Tibial nerve (tissue), 4 donors: ENCODE measurements at regions not wholly inside any gene's neighbourhood (a gene's known extent, or its start where the extent isn't known, plus 50 kb on each side); places are given as distances from the start of the nearest gene placed in this dataset.

Source experiments
- DNase-seq, 2 donors: peaks; one replicate each; pipeline ENCODE4 v3.0.0-alpha.2; 2019; ENCODE audit warnings: low spot score in 2 of 2
- H3K27ac ChIP-seq, 4 donors: fragments of 200-600 bp; sonication (generic) in 3 of 4; one replicate each; pipeline ENCODE4 v1.5.1; 2017 to 2019; ENCODE audit warnings: mild to moderate bottlenecking in 1 of 4
- H3K27me3 ChIP-seq, 2 donors: fragments of 200-600 bp; sonication (generic) in 1 of 2; one replicate each; pipeline versions ENCODE4 v1.5.1 to v1.6.0; 2017 to 2019
- H3K36me3 ChIP-seq, 3 donors: fragments of 200-600 bp; sonication (generic); one replicate each; pipeline ENCODE4 v1.5.1; 2018 to 2019
- H3K4me1 ChIP-seq, 4 donors: fragments of 200-600 bp; sonication (generic) in 3 of 4; one replicate each; pipeline ENCODE4 v1.5.1; 2017 to 2019
- H3K4me3 ChIP-seq, 4 donors: fragments of 200-600 bp; sonication (generic) in 3 of 4; one replicate each; pipeline ENCODE4 v1.5.1; 2017 to 2019; ENCODE audit warnings: mild to moderate bottlenecking in 1 of 4, moderate library complexity in 1 of 4
- H3K9me3 ChIP-seq, 4 donors: fragments of 200-600 bp; sonication (generic) in 3 of 4; one replicate each; pipeline ENCODE4 v1.5.1; 2017 to 2019
- EP300 ChIP-seq, 2 donors: sonication (generic); formaldehyde crosslinking; IDR thresholded peaks; one replicate each; pipeline ENCODE4 v1.6.1; 2017; ENCODE audit warnings: antibody characterized with exemption in 2 of 2, mild to moderate bottlenecking in 1 of 2
- POLR2A ChIP-seq, 2 donors: fragments of 450-650 bp; IDR thresholded peaks; one replicate each; pipeline ENCODE4 v1.6.1; 2017; ENCODE audit warnings: antibody characterized with exemption in 2 of 2, mild to moderate bottlenecking in 2 of 2, moderate library complexity in 2 of 2
- WGBS, 2 donors: methylation state at CpG; one replicate each; pipeline ENCODE4 v1.1.5; 2018; 5-methylcytosine and 5-hydroxymethylcytosine counted together
- TF ChIP-seq, protein P1 (sequence below), 5 experiments: fragments of 200-600 bp in 3 of 5; fragments of 450-650 bp in 2 of 5; sonication (generic) in 3 of 5; IDR thresholded peaks; one replicate each; pipeline ENCODE4 v1.5.1; 2016 to 2019; ENCODE audit warnings: antibody characterized with exemption in 5 of 5, mild to moderate bottlenecking in 3 of 5, moderate library complexity in 2 of 5

DNA sequence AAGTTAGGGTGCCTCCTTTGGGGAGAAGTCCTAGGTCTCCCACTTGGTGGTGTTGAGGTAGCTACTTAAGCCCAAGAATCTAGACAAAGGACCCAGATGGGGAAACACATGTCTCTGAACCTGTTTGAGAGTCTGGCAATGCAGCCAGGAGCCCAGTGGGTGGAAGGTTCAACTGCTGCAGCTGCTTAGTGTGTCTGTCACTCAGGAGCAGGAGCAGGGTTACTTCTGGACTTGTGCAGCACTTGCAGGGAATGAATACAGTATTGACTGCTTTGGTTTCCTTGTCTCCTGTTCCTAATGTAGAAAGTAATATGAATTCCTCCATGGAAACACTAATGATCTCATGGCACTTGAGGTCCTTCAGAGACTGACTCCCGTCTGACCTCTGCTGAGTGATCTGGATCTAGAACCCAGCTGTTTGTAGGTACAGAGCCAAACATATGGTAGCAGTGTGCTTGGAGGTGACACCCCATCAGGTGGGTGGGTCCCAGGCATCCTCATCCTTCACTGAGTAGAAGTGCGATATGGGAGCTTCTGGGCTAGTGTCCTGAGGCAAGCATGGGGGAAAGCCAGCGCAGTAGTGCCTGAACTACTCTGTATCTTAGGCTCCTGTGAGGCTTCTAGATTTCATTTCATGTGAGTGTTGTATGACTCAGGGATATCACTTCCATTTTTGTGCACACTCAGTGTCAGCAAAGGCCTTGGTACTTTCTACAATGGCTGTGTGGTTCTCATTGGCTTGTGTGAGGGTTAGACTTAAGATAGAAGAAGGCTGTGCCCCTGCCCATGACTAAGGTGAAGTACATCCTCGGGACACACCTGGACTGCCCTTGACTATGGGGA is 85.0 kb upstream of the WDR1 start:
- H3K27ac ChIP-seq: no peak overlapping the region
- 73 to 91% methylated on average over 4 of the region's 4 CpGs for WGBS, 2 donors
- TF ChIP-seq, protein P1, sequence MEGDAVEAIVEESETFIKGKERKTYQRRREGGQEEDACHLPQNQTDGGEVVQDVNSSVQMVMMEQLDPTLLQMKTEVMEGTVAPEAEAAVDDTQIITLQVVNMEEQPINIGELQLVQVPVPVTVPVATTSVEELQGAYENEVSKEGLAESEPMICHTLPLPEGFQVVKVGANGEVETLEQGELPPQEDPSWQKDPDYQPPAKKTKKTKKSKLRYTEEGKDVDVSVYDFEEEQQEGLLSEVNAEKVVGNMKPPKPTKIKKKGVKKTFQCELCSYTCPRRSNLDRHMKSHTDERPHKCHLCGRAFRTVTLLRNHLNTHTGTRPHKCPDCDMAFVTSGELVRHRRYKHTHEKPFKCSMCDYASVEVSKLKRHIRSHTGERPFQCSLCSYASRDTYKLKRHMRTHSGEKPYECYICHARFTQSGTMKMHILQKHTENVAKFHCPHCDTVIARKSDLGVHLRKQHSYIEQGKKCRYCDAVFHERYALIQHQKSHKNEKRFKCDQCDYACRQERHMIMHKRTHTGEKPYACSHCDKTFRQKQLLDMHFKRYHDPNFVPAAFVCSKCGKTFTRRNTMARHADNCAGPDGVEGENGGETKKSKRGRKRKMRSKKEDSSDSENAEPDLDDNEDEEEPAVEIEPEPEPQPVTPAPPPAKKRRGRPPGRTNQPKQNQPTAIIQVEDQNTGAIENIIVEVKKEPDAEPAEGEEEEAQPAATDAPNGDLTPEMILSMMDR (IDR thresholded peaks at IDR 0.05): no peak
- no peak for TF ChIP-seq POLR2A (IDR thresholded peaks at IDR 0.05)
- no peak for TF ChIP-seq EP300 (IDR thresholded peaks at IDR 0.05)
- no peaks in the 10 kb centered on the region for H3K9me3 ChIP-seq
- H3K27me3 ChIP-seq: no peaks in the 10 kb centered on the region
- no peaks in the 10 kb centered on the region for H3K4me1 ChIP-seq
- H3K4me3 ChIP-seq: no peak overlapping the region
- no peak for DNase-seq
- no peaks in the 10 kb centered on the region for H3K36me3 ChIP-seq

DNA sequence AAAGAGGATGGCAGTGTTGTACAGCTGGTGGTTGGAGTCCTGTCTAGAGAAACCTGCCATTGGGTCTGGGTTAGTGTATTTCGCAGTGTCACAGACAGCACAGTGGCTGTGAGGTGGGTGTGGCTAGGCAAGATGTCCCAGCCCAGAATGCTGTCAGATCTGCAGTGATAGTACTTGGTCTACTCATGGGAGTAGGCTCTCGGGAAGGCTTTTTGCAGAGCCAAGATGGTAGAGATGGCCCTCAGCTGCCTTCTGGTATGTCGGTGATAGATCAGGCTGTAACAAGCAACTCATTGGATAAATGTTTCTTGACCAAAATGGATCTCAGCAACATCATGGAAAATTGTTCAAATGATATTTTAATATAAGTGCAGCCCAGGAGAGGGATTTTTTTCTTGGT is 84.3 kb upstream of the WDR1 start:
- Histone ChIP-seq H3K36me3 (no peaks in the 10 kb centered on the region), H3K4me3 (no peak overlapping the region), H3K27ac (no peak overlapping the region), H3K27me3 (no peaks in the 10 kb centered on the region), H3K9me3 (no peaks in the 10 kb centered on the region), H3K4me1 (no peaks in the 10 kb centered on the region)
- WGBS, 2 donors: 62 to 89% methylated on average over 3 of the region's 3 CpGs
- TF ChIP-seq, protein P1 (IDR thresholded peaks at IDR 0.05): no peak
- no peak for TF ChIP-seq EP300 (IDR thresholded peaks at IDR 0.05)
- no peak for TF ChIP-seq POLR2A (IDR thresholded peaks at IDR 0.05)
- DNase-seq: no peak

DNA sequence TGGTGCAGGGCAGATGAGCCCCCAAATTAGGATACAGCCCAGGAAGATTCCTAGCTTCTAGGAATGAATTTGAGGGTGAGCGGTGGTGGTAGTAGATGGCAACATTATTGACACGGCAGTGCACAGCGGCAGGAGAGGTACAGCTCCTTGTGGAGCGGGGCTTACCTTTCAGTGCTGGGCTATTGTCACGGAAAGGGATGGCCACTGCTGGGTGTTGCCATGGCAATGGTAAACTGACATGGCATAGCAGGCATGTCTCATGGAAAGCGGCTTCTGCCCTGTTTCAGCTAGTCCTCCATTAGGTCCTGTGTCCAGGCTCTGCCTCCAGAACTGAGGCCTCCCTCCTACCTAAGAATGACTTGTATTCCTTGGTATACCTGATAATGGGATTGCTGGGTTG is 81.8 kb upstream of the WDR1 start:
- 59 to 81% methylated on average over 6 of the region's 6 CpGs for WGBS, 2 donors

DNA sequence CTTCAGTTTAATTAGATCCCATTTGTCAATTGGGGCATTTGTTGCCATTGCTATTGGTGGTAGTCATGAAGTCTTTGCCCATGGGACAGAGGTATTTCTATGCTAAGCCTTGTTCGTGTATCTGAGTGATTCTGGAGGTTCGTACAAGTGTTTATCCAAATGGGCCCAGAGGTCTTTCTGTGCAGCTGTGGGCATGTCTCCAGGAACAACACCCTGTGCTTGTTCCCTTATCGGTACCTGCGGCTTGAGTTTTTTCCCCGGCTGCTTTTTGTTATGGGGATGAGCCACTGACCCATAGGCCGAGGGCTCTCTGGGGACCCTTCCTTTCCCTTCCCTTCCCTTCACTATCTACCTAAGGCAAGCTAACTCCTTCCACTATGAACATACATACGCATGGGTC is 81.4 kb upstream of the WDR1 start:
- 84 to 86% methylated on average over 7 of the region's 7 CpGs for WGBS, 2 donors
- no peaks in the 10 kb centered on the region for H3K4me1 ChIP-seq
- no peak overlapping the region for H3K4me3 ChIP-seq
- no peaks in the 10 kb centered on the region for H3K9me3 ChIP-seq
- no peaks in the 10 kb centered on the region for H3K27me3 ChIP-seq
- TF ChIP-seq POLR2A (IDR thresholded peaks at IDR 0.05): no peak
- TF ChIP-seq EP300 (IDR thresholded peaks at IDR 0.05): no peak
- TF ChIP-seq, protein P1 (IDR thresholded peaks at IDR 0.05): no peak
- DNase-seq: no peak
- H3K27ac ChIP-seq: no peak overlapping the region
- H3K36me3 ChIP-seq: no peaks in the 10 kb centered on the region

More for the DNA sequence above, 81.8 kb upstream of the WDR1 start:
- H3K27me3 ChIP-seq: no peaks in the 10 kb centered on the region
- H3K4me3 ChIP-seq: no peak overlapping the region
- DNase-seq: no peak
- TF ChIP-seq POLR2A (IDR thresholded peaks at IDR 0.05) (no peak), EP300 (IDR thresholded peaks at IDR 0.05) (no peak)
- TF ChIP-seq, protein P1 (IDR thresholded peaks at IDR 0.05): no peak
- H3K4me1 ChIP-seq: no peaks in the 10 kb centered on the region
- no peaks in the 10 kb centered on the region for H3K36me3 ChIP-seq
- no peak overlapping the region for H3K27ac ChIP-seq
- no peaks in the 10 kb centered on the region for H3K9me3 ChIP-seq

DNA sequence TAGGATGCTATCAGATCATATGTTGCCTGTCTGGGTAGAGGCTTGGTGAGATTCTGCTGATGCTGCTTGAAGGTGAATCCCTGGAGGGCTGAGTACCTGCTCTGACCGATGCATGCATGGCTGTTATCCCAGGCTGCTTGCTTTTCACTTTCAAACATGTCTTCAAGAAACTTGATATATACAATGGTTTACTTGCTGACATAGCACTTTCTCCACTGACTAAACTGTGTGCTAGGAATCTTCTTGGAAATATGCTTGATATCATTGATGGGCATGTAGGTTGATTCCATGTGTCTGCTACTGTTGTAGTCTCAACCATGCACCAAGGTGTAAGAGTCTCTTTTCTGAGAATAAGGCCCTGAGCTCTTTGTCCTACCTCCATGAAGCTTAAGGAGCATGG is 79.6 kb upstream of the WDR1 start:
- H3K9me3 ChIP-seq: no peaks in the 10 kb centered on the region
- TF ChIP-seq, protein P1 (IDR thresholded peaks at IDR 0.05): no peak
- no peak for TF ChIP-seq EP300 (IDR thresholded peaks at IDR 0.05)
- no peak for TF ChIP-seq POLR2A (IDR thresholded peaks at IDR 0.05)
- H3K27me3 ChIP-seq: no peaks in the 10 kb centered on the region
- H3K27ac ChIP-seq: no peak overlapping the region
- H3K36me3 ChIP-seq: no peaks in the 10 kb centered on the region
- WGBS, 2 donors: 90 to 100% methylated on average over 1 of the region's 1 CpG
- no peaks in the 10 kb centered on the region for H3K4me1 ChIP-seq
- no peak for DNase-seq
- no peak overlapping the region for H3K4me3 ChIP-seq
